COLO668 (cell line): ENCODE measurements at regions not wholly inside any gene's neighbourhood (a gene's known extent, or its start where the extent isn't known, plus 50 kb on each side); places are given as distances from the start of the nearest gene placed in this dataset.

ENCODE experiments used
- DNase-seq: peaks from one replicate; lab custom pipeline; 2025; ENCODE audit not compliant: unreplicated experiment; lab: John Stamatoyannopoulos, UW

GRCh38 chr3:74564560-74564959, 49.9 kb downstream of the CNTN3 start:
- DNase-seq = no peak

- no peak for DNase-seq
Measured at GRCh38 chr3:74562558-74563269, 51.7 kb downstream of the CNTN3 start.

GRCh38 chr3:74561881-74562280, 52.6 kb downstream of the CNTN3 start:
- DNase-seq = no peak

- DNase-seq = no peak
Measured at GRCh38 chr3:74559261-74559660, 55.2 kb downstream of the CNTN3 start.

GRCh38 chr3:74550686-74551085, 63.8 kb downstream of the CNTN3 start:
- no peak for DNase-seq

GRCh38 chr3:74546426-74546825, 68.0 kb downstream of the CNTN3 start:
- DNase-seq = no peak

- no peak for DNase-seq
Measured at GRCh38 chr3:74542441-74542840, 72.0 kb downstream of the CNTN3 start.

GRCh38 chr3:74539876-74540275, 74.6 kb downstream of the CNTN3 start:
- no peak for DNase-seq

GRCh38 chr3:74538669-74539068, 75.8 kb downstream of the CNTN3 start:
- no peak for DNase-seq

GRCh38 chr3:74537857-74538256, 76.6 kb downstream of the CNTN3 start:
- DNase-seq = no peak

GRCh38 chr3:74537164-74537563, 77.3 kb downstream of the CNTN3 start:
- no peak for DNase-seq

GRCh38 chr3:74535281-74535680, 79.2 kb downstream of the CNTN3 start:
- no peak for DNase-seq

GRCh38 chr3:74534611-74535010, 79.8 kb downstream of the CNTN3 start:
- no peak for DNase-seq

- no peak for DNase-seq
Measured at GRCh38 chr3:74532446-74532845, 82.0 kb downstream of the CNTN3 start.

GRCh38 chr3:74531491-74531890, 83.0 kb downstream of the CNTN3 start:
- no peak for DNase-seq

GRCh38 chr3:74529145-74529544, 85.3 kb downstream of the CNTN3 start:
- no peak for DNase-seq

GRCh38 chr3:74527566-74527965, 86.9 kb downstream of the CNTN3 start:
- DNase-seq = no peak

GRCh38 chr3:74523811-74524210, 90.6 kb downstream of the CNTN3 start:
- no peak for DNase-seq

GRCh38 chr3:74520895-74521294, 93.6 kb downstream of the CNTN3 start:
- no peak for DNase-seq

- DNase-seq = no peak
Measured at GRCh38 chr3:74518610-74519009, 95.8 kb downstream of the CNTN3 start.

- no peak for DNase-seq
Measured at GRCh38 chr3:74516019-74516418, 98.4 kb downstream of the CNTN3 start.

- no peak for DNase-seq
Measured at GRCh38 chr3:74515451-74515850, 99.0 kb downstream of the CNTN3 start.

GRCh38 chr3:74511078-74511477, 103.4 kb downstream of the CNTN3 start:
- DNase-seq = no peak
